Body of pancreas (tissue), 4 donors: ENCODE measurements at regions not wholly inside any gene's neighbourhood (a gene's known extent, or its start where the extent isn't known, plus 50 kb on each side); places are given as distances from the start of the nearest gene placed in this dataset.

Experiments
- CTCF ChIP-seq, 7 experiments: fragments of 450-650 bp in 4 of 7; fragments of 200-600 bp in 3 of 7; sonication (generic) in 3 of 7; IDR thresholded peaks; one replicate each; pipeline ENCODE4 v1.5.1; 2016 to 2019; ENCODE audit warnings: antibody characterized with exemption in 7 of 7
- POLR2A ChIP-seq, 3 donors: fragments of 450-650 bp; IDR thresholded peaks; one replicate each; pipeline ENCODE4 v1.6.1; 2016; ENCODE audit warnings: antibody characterized with exemption in 3 of 3, mild to moderate bottlenecking in 2 of 3

DNA sequence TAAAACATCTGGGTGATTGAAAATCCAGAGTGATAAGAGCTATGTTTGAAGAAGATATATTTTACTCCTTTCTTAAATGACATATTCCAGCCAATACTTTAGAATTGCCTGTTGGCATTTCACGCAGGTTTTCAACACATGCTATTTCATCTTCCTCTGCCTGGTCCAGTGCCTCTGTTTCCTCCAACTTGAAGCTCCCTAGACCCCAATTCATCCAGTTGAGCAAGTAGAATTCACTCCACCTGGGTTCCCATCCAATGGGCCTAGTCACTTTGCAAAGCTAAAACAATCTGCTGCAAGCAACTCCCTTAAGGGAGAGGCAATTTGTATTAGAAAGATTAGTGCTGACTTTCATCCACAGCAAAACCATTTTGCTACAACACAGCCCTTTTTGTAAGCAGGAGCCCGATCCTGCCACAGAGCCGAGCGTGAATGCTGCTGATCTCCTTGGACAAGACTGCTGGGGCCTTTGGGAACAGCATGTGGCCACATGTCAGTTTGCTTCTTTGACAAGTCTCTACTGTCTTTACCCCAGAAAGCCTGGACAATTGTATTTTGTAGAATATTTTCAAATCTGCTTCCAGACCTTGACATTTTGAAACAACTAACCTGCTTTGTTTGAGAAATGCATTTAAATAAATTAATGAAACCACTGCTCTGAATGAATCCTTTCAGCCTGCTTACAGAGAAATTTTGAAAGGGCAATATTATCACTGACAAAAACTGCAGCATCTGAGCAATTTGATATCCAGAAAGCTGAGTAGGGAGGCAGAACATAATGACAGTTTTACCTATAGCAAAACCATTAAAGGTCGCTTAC lies 259.1 kb downstream of the TDRD15 start:
- no peak for TF ChIP-seq CTCF (IDR thresholded peaks at IDR 0.05)
- no peak for TF ChIP-seq POLR2A (IDR thresholded peaks at IDR 0.05)
